ENCODE measurements at regions not wholly inside any gene's neighbourhood (a gene's known extent, or its start where the extent isn't known, plus 50 kb on each side); places are given as distances from the start of the nearest gene placed in this dataset.

DNA sequence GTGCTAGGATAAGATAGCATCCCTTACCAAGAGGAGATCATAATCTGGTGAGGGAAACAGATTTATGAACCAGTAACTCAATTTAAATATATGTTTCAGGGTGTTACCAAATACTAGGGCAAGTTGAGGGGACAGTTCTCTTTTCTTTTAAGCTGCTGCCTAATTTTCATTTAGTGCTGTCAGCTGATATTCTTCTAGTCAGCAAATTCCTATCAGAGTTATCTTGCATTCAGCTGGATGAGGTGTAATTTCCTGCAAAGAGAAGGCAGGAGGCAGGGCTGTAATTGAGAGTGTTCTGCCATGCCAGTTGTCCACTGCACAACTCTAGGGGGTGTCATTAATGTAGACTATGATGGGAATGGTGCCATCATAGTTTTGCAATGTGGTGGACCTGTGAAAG, 141.3 kb upstream of the LHCGR start:
- DNase-seq: no peak
- Histone ChIP-seq H3K4me1 (replicated peaks in 1 of 2) (no peaks in the 10 kb centered on the region), H3K27me3 (no peaks in the 10 kb centered on the region), H3K9me3 (replicated peaks in 1 of 3) (no peaks in the 10 kb centered on the region), H3K36me3 (replicated peaks in 1 of 2) (no peaks in the 10 kb centered on the region), H3K27ac (no peak overlapping the region), H3K4me3 (no peak overlapping the region)
- intact Hi-C loops (cut with DNase I): no loop called here
- TF ChIP-seq CTCF (IDR thresholded peaks at IDR 0.05) (no peak), POLR2A (IDR thresholded peaks at IDR 0.05) (no peak)

DNA sequence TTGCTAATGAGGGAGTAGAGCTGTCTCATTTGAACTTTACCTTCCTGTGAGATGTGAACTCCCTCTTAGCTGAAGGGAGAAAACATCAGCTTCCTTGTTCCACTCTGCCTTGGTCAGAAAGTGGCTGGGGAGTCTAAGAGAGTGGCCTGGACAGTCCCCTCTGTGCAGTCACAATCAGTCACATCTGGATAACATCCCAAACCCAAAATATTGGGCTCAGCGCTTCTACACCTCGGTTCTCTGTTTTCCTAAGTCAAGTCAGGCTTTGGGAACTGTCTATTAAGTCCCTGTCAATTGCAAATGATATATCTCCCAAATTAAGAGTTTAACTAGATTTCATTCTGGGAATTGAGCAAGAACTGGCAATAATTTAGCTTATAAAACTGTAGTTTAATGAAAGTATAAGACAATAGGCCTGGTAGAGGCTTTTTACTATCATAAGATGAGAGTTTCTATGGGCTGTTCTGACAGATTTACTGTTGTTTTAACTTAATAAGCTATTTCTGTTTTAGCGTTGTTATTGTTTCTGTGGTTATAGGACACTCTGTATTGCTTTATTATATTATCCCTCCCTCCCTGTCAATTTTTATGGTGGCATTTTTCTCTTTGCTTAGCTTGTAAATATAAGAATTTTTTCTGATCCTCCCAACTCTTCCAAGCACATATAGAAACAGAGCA, 135.1 kb upstream of the LHCGR start:
- WGBS, 4 donors: 63 to 75% (median 71%) methylated on average over 3 of the region's 3 CpGs
- H3K27ac ChIP-seq: no peak overlapping the region
- no peaks in the 10 kb centered on the region for H3K36me3 ChIP-seq (replicated peaks in 1 of 2)
- no peak overlapping the region for H3K4me3 ChIP-seq
- intact Hi-C loops (cut with DNase I): no loop called here
- H3K27me3 ChIP-seq: no peaks in the 10 kb centered on the region
- peak in 1 of 7 donors; percentile 54 for DNase-seq
- H3K4me1 ChIP-seq (replicated peaks in 1 of 2): no peaks in the 10 kb centered on the region
- TF ChIP-seq CTCF (IDR thresholded peaks at IDR 0.05) (no peak), POLR2A (IDR thresholded peaks at IDR 0.05) (no peak)
- no peaks in the 10 kb centered on the region for H3K9me3 ChIP-seq (replicated peaks in 1 of 3)

- Histone ChIP-seq H3K4me1 (replicated peaks in 1 of 2) (no peaks in the 10 kb centered on the region), H3K36me3 (replicated peaks in 1 of 2) (no peaks in the 10 kb centered on the region), H3K27me3 (no peaks in the 10 kb centered on the region), H3K4me3 (no peak overlapping the region), H3K27ac (no peak overlapping the region), H3K9me3 (replicated peaks in 1 of 3) (no peaks in the 10 kb centered on the region)
- no peak for TF ChIP-seq POLR2A (IDR thresholded peaks at IDR 0.05)
- TF ChIP-seq CTCF (IDR thresholded peaks at IDR 0.05): no peak
- 38 to 47% (median 43%) methylated on average over 3 of the region's 3 CpGs for WGBS, 4 donors
- intact Hi-C loops (cut with DNase I): no loop called here
- no peak for DNase-seq
Observed at GRCh38 chr2:48888066-48888465, 132.5 kb upstream of the LHCGR start.

GRCh38 chr2:48886919-48887318, 131.4 kb upstream of the LHCGR start:
- Histone ChIP-seq H3K36me3 (replicated peaks in 1 of 2) (no peaks in the 10 kb centered on the region), H3K9me3 (replicated peaks in 1 of 3) (no peaks in the 10 kb centered on the region), H3K27me3 (no peaks in the 10 kb centered on the region), H3K4me3 (no peak overlapping the region), H3K27ac (no peak overlapping the region), H3K4me1 (replicated peaks in 1 of 2) (no peaks in the 10 kb centered on the region)
- intact Hi-C loops (cut with DNase I): no loop called here
- no peak for TF ChIP-seq POLR2A (IDR thresholded peaks at IDR 0.05)
- no peak for TF ChIP-seq CTCF (IDR thresholded peaks at IDR 0.05)
- 70 to 88% (median 82%) methylated on average over 3 of the region's 3 CpGs for WGBS, 4 donors
- DNase-seq: no peak

Measured in adrenal gland (tissue), 9 donors.